DMS 273 treated with DMSO at 0.1 percent for 48 hours (cell line): ENCODE measurements at regions not wholly inside any gene's neighbourhood (a gene's known extent, or its start where the extent isn't known, plus 50 kb on each side); places are given as distances from the start of the nearest gene placed in this dataset.
"Not testable (repeated sequence)": the region's sequence is repeated elsewhere in the genome, so short reads cannot be mapped to it uniquely, and the experiment has no call there.

Experiments used
- DNase-seq: peaks from one replicate; lab custom pipeline; 2025; lab: John Stamatoyannopoulos, UW

DNA sequence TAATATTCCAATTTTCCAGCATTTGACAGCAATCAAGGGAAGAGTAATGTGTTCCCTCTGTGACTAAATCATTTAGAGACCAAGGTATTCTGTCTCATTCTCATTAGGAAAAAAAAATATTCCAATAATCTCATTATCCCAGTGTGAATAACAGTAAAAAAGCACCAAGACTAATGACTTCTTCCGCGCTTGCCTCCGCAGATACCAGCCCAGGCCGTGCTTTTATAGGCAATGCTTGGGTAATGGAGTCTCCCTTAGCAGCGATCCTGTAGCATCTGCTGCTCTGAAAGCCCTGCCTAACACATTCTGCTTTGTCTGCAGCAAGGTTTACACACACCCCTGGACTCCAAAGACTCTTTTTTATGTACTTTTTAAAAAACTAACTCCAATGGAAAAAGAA lies 470.0 kb upstream of the CAMK1G start:
- DNase-seq: no peak

DNA sequence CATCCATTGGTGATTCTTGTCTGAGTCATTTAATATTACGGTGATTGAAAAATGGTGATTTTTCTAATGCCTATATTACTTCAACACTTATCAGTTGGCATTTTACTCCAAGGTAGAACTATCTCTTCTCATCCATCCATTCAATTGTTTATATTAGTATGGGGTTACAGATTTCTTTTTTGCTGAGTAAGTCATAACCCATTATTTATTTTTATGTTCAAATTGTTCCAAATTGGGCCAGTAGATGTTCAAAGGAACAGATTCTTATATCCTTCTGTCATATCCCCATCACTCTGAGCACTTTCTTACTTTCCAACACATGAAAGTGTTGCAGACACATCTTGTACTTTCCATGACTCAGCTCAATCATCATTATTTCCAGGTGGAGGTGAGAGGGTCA lies 466.8 kb upstream of the CAMK1G start:
- DNase-seq: no peak

DNA sequence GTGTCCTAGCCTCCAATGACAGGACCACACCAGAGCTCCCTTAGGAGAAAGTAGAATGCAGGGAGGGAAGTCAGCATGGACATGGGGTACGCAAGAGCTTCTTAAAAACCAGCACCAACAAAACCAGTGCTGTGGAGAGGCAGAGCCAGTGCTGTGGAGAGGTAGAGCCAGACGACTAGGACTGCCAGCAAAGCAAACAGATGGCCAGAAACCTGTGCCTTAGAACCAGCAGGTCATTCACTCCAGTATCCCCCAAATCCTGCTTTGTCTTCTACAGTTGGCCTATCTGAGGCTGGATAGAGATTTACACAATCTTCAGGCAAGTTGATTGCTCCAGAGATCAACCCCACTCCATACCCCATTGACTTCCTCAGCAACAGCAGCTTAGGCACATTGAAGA lies 459.9 kb upstream of the CAMK1G start:
- no peak for DNase-seq

DNA sequence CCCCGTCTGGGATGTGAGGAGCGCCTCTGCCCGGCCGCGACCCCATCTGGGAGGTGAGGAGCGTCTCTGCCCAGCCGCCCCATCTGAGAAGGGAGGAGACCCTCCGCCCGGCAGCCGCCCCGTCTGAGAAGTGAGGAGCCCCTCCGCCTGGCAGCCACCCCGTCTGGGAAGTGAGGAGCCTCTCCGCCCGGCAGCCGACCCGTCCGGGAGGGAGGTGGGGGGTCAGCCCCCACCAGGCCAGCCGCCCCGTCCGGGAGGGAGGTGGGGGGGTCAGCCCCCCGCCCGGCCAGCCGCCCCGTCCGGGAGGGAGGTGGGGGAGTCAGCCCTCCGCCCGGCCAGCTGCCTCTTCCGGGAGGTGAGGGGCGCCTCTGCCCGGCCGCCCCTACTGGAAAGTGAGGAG lies 454.4 kb upstream of the CAMK1G start:
- not testable (repeated sequence) for DNase-seq

DNA sequence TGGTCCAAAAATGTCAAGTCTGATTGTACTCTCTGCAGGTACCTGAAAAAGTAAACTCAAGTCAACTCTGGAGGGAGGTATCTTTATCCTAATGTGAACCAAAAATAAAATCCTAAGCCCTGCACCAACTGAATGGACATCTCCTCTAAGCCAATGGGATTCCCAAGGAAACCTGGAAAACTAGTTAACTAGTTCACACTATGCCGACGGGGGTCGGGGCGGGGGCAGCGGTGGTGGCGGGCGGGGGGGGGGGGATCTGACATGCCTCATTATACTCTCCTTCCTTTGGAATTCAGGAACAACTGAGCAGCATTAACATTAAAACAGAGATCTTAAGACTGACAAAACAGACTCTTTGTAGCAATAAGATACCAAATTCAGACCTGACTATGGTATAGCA lies 452.6 kb upstream of the CAMK1G start:
- no peak for DNase-seq

DNA sequence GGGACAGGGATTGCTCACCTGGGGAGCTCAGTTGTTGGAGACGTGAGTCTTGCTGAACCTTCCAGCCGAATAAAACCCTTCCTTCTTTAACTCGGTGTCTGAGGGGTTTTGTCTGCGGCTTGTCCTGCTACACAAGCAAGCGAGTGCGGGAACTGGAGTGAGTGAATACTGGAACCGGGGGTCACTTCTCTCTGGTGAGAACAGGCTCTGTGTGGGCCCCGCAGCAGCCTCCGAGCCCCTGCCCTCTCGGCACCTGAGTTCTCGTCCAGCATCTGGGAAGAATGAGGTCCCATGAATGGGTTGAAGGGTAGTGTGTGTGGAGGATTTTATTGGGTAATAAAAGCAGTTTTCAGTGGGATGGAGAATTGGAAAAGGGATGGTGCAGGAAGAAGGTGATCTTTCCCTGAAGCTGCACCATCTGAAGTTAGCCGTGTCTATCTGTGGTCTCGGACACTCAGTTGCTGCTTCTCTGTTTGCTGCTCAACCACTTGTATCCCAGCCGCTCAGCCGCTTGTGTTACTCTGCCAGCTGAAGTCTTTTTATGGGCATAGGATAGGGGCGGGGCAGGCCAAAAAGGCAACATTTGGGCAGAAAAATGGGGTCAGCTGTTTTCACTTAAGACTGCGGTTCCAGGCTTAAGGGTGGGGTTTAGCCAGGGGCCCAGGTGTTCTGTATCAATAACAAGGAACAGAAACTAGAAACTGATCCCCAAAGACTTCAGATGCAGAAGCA lies 450.6 kb upstream of the CAMK1G start:
- no peak for DNase-seq

DNA sequence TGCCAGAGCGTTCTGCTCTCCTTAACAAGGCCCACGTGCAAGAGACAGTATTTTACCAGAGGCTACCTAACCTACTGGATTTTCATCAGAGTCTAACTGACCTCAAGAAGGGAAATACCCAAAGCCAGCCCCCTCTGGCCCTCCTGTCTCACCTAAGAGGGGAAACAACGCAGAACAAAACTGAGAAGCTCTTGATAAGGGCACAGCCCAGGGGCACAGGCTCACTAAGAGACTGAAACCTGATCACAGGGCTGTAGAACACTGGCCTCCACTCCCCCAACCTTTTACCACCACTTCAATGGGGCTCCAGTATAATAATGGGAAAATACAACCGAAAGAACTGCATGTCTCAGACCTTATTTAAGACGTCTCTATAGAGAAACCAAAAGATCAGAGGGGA lies 449.5 kb upstream of the CAMK1G start:
- DNase-seq: no peak

DNA sequence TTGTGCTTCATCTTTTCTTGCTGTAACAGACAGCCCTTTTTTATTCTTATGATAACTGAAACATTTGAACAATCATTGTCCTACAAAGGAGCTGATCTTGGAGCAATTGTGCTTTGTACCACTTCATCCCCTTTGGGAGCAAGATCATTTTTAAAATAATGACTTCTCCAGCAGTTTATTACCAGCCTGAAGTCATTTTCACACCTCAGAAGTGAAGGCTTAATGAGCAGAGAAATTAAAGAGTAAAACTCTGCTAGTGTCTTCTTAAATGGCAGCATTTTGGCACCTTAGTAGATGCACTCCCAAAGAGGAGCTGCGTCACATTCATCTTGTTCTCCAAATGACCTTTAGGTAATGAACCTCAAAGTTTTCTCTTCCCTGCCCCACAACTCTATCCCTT lies 439.6 kb upstream of the CAMK1G start:
- DNase-seq: no peak

DNA sequence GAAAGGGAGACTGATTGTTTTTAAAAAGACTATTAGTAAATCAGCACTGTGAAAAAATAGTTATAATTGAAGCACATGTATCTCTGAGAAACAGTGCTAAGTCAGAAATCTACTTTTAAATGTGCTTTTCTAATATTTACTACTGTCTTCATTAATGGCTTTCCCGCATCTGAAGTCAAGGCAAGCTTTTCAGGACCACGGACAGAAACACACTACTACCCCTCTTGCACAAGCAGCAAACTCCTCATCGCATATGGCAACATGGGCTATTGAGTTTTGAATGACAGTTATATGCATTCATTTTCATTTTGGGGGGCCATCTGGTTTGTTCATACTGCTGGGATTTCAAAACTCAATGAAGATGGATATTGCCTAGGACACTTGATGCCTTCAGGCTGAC lies 433.4 kb upstream of the CAMK1G start:
- DNase-seq: no peak

DNA sequence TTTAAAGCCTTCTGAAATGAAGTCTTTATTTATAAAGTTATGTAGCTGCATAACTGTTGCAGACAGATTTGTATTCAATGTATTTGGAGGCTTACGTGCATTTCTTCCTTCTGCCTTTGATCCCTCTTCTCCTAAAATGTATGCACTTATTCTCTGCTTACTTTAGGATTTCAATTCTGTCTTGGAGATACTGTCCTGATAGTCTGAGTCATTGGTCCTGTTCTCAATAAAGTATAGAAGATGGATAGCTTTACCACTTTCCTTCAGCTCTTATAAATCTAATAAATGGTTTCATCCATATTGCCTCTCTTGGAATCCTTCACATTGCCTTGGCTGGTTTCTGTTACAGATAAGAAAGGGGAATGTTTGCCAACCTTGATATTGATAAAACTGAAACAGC lies 430.1 kb upstream of the CAMK1G start:
- DNase-seq: no peak

DNA sequence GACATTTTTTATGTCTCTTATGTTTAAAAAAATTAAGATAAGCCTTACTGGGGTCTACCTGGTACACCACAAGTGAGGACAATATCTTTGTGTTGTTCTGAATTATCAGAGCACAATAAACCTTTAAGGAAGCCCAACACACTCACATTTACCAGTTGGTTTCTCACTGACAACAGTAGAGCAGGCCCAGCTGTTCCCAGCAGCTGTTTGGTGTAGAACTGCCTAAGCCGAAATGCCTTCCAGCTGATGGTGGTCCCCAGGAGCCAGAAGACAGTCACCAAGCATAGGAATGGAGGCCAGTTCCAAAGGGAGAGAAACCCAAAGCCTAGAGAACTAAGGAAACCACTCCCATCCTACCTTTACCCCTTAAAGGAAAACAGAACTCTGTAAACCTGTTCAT lies 428.6 kb upstream of the CAMK1G start:
- no peak for DNase-seq

DNA sequence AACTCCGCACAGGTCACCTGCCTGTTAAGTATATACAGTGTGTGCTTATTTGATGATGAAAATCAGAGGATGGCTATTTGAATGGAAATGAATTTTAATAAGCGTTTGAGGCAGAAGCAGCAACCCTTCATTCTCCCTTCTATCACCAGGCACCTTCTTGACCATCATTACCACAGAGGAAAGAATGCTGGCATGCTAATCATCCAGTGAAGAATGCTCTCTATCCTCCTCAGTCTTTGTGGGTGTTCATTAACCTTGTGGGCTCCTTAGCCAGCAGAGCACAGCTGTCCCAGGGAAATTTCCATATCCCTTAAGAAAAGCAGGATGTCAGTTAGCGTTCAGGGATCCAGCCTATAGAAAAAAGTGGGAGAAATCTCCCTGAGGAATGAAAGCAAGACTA lies 428.0 kb upstream of the CAMK1G start:
- no peak for DNase-seq

DNA sequence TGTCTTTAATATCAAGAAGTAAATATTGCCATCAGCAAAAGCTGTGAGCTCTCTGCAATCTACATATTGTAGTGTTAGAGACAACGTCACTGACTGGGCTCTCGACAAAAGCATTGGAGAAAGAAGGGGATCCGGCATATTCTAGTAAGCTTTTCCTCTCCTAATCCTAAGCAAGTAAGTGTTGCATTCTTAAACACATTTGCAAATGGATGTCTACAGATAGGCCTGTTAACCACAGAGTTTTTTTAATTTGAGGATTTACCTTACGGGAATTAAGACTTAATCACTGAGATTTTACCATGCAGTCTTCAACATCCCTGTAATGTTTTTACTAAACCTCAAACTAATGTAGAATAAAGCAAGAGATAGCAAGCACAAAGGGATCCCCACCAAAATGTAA lies 426.5 kb upstream of the CAMK1G start:
- DNase-seq: no peak

DNA sequence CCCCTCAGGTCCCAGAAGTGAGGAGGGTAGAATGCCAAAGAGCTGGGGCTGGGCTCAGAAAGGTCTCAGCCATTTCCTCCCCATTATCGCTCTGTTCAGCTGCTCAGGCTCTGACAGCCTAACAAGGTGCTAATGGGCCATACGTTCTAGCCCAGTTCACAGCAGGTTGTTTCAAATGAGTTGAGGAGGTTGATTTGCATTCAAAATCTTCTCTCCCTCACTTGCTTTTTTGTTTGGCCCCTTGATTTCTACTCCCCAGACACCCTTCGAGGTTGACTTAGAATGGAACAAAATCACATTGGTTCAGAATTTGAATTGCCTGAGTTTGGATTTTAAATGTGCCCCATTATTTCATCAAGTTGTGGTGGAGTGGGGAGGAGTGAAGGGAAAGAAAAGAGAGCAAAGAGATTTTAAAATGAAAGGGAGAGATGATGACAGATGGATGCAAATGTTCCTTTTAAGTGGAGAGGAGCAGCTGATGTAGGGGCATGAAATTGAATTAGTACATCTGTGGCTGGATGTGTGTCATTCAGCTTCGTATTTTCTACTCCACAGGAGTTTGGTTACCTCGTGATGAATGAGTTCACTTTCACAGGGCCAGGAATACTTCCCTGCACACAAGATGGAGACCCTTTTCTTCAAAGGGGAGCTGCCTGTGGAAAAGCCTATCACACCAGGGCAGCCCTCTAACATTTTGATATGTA lies 425.8 kb upstream of the CAMK1G start:
- peak; percentile 29 for DNase-seq

DNA sequence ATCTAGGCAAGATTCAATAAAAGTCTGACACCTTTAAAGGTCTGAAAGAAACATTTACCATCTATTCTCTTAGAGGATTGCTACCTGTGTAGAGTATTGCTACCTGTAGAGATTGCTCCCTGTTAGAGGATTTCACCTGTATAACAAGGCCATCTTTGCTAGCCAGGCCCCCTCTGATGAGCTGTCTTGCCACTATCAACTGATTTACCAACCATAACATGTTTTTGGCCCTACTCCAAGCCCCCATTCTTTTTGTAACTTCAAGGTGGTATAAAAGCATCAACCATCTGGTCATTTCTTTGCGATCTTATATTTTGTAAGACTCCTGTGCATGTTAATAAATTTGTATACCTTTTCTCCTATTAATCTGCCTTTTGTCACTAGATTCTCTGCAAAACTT lies 424.7 kb upstream of the CAMK1G start:
- peak; percentile 17 for DNase-seq

DNA sequence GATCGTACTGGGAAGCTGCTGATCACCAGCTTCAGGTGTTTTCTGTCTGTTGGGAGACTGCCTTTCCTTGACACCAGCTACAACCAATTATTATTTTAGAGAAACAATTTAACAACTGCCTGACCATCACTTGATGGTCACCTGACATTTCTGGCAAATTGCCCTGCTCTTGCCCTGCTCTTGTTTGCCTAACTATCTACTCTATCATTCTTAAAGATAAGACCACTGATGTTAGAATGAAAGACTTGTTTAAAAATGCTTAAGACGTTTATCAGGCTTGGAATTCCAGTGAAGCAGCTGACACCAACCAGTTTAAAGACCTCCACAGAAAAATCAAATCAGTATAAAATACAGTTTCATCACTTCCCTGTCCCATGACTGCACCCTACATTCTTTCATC lies 423.3 kb upstream of the CAMK1G start:
- no peak for DNase-seq

DNA sequence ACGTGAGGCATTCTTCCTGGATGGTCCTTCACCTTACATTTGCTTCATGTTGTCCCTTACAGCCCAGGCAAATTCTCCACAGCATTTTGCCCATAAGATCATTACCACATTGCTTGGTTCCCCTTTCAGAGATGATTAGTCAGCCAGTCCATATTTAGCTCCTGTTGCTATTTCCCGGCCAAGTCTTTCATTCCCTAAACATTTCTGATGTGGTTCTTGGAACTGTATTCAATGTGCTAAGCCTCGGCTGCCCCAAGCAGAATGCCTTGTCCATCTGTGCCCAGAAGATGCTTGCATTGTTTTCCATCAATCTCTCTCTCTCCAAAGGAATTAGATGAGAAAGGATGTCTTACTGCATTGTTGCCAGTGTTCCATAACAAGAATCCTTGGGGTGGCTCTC lies 420.9 kb upstream of the CAMK1G start:
- DNase-seq: no peak

DNA sequence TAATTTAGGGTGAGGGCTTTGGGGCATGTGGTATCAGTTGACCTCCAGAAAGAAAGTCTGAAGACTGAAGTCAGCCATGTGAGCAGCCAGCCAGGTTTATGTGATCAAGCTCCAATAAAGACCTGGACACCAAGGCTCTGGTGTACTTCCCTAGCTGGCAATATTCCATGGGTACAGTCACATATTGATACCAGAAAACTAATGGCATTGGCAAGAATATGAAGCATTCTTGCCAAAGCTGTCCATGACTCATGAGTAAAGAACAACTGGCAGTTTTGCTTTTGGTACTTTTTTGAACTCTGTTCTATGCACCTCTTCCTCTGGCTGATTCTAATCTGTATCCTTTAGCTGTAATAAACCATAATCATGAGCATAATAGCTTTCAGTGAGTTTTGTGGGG lies 415.3 kb upstream of the CAMK1G start:
- DNase-seq: no peak

DNA sequence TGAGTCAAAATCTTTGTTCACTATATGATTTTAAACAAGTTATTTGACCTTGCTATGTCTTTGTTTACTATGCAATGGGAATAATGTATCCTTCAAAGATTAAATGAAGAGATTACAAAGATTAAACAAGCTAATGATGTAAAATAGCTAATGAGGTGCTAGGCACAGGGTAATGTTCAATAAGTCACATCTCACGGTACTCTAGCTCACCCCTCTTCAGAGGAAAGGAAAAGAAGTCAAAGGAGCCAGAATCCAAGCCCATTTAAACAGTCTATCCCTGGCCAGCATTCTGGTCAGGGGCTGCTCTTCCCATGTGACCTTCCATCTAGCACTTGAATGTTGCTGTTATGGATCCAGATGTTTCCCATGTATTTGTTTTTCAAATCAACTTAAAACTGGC lies 412.4 kb upstream of the CAMK1G start:
- no peak for DNase-seq

DNA sequence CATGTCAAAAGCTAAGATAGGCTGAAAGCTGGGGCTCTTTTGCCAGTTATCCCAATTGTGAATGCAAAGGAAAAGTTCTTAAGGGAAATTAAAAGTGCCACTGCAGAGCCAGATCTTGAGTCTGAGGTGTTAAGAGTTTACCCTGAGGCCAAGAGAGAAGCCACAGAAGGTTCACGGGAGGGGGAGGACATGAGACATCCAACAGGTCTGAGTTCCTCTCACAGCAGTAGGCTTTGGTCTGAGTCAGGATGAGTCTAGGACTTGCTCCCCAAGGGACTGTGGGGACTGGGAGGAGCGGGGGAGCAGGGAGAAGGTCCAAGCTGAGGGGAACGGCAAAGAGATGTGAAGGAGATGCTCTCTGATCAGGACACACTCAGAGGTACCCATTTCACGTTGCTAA lies 411.2 kb upstream of the CAMK1G start:
- DNase-seq: no peak

DNA sequence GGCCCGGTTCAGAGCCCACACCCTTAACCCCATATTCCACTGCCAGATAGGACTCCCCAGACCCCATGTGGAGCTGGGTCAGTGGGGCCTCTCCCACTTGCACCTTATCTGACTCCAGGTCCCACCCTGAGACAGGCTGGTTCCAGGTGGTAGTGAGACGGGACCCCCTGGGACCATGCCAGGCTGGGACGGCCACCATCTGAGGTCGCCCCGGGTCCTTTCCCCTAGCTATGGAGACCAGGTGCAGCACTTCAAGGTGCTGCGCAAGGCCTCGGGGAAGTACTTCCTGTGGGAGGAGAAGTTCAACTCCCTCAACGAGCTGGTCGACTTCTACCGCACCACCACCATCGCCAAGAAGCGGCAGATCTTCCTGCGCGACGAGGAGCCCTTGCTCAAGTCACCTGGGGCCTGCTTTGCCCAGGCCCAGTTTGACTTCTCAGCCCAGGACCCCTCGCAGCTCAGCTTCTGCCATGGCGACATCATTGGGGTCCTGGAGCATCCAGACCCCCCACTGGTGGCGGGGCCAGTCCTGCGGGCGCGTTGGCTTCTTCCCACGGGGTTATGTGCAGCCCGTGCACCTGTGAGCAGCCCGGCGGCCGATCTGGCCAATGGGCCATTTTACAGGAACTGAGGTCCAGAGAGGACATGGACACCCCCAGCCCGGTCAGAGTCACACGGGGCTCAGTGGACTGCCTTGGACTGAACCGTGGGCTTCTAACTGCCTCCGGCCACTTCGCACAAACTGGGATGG lies 410.5 kb upstream of the CAMK1G start:
- DNase-seq: not testable (repeated sequence)

DNA sequence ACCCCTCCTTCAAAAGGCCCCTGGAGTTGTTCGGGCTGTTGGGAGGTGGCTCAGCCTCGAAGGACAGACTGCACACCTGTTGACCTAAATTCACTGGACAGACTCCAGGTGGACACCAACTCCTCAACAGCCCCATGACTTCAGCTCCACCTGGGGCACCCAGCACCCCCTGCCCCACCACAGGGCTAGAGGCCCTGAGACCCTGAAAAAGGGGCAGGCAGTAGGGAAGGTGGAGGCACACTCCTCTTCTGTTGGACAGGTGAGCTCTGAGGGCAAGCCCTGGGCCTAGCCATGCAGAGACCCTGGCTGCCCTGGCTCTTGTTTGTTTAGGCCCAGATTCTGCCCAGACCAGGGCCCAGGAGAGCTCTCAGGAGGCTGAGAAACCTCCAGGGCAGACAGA lies 409.7 kb upstream of the CAMK1G start:
- DNase-seq: not testable (repeated sequence)

DNA sequence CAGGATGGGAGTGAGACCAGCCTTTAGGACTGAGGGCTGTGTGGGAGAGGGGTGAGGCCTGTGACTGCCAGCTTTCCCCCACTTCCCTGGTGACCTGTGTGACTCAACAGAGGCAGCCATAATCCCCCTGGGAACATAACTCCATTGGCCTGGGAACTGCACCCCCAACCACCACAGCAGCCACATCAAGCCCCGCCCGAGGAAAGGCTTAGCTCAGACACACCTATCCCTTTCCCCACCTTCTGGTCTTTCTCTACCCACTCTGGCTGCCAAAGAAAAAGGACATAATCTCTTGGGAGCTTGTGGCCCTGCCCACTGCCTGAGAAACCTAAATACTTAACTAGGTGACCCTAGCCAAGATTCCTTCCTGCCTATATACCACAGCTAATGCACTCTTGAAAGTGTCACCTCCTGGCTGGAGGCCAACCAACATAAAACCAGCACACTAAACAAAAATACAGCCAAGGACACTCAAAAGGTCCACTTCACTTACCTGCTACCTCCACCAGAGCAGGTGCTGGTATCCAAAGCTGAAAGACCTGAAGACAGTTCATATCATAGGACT lies 406.6 kb upstream of the CAMK1G start:
- DNase-seq: no peak
